OCI-LY7 (cell line): ENCODE measurements at regions not wholly inside any gene's neighbourhood (a gene's known extent, or its start where the extent isn't known, plus 50 kb on each side); places are given as distances from the start of the nearest gene placed in this dataset.

Experiments
- EZH2phosphoT487 ChIP-seq: fragments of 200-600 bp; sonication (generic); IDR thresholded peaks from 2 replicates; pipeline ENCODE4 v1.6.1; 2018; ENCODE audit warnings: low read depth, borderline replicate concordance, mild to moderate bottlenecking, mixed run types, antibody characterized with exemption, low read length, moderate library complexity, mixed read lengths
- TF ChIP-seq, protein P1 (sequence below): fragments of 200-600 bp; sonication (generic); conservative IDR thresholded peaks from 2 replicates; pipeline ENCODE4 v1.5.1; 2014; ENCODE audit warnings: mild to moderate bottlenecking, antibody characterized with exemption, low read length, moderate library complexity, mixed read lengths

GRCh38 chr4:183589461-183590099, 69.4 kb downstream of the RWDD4 start:
- TF ChIP-seq, protein P1, sequence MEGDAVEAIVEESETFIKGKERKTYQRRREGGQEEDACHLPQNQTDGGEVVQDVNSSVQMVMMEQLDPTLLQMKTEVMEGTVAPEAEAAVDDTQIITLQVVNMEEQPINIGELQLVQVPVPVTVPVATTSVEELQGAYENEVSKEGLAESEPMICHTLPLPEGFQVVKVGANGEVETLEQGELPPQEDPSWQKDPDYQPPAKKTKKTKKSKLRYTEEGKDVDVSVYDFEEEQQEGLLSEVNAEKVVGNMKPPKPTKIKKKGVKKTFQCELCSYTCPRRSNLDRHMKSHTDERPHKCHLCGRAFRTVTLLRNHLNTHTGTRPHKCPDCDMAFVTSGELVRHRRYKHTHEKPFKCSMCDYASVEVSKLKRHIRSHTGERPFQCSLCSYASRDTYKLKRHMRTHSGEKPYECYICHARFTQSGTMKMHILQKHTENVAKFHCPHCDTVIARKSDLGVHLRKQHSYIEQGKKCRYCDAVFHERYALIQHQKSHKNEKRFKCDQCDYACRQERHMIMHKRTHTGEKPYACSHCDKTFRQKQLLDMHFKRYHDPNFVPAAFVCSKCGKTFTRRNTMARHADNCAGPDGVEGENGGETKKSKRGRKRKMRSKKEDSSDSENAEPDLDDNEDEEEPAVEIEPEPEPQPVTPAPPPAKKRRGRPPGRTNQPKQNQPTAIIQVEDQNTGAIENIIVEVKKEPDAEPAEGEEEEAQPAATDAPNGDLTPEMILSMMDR: no peak
- TF ChIP-seq EZH2phosphoT487: no peak
